Astrocyte of the cerebellum (primary cell): ENCODE measurements at regions not wholly inside any gene's neighbourhood (a gene's known extent, or its start where the extent isn't known, plus 50 kb on each side); places are given as distances from the start of the nearest gene placed in this dataset.
"Not testable (repeated sequence)": the region's sequence is repeated elsewhere in the genome, so short reads cannot be mapped to it uniquely, and the experiment has no call there.

Experiments used
- DNase-seq: peaks from one replicate; pipeline ENCODE4 v3.0.0-alpha.2; 2011; ENCODE audit warnings: low read depth
- H3K4me3 ChIP-seq: 2 replicates; pipeline ENCODE4 v1.5.1; 2011; ENCODE audit warnings: mild to moderate bottlenecking, low read depth, low read length, moderate library complexity
- CTCF ChIP-seq: IDR thresholded peaks from 2 replicates; pipeline ENCODE4 v1.5.1; 2012; ENCODE audit warnings: low read length, low read depth, moderate library complexity, mild to moderate bottlenecking; ENCODE audit errors: missing control alignments
- in situ Hi-C: cut with HindIII; loops from 2 replicates; pipeline ENCODE4 v1.10.0; 2017; ENCODE audit warnings: low sequenced_read_pairs

GRCh38 chr2:41033127-41033526, 581.2 kb upstream of the SLC8A1 start:
- no peak for DNase-seq
- in situ Hi-C loops, result no loop called here
- TF ChIP-seq CTCF, result no peak
- no peak overlapping the region for H3K4me3 ChIP-seq

- no peak overlapping the region for H3K4me3 ChIP-seq
- DNase-seq, result no peak
- in situ Hi-C loops, result no loop called here
- TF ChIP-seq CTCF, result no peak
Measured at GRCh38 chr2:41038408-41038807, 586.5 kb upstream of the SLC8A1 start.

- H3K4me3 ChIP-seq, in situ Hi-C loops, DNase-seq: not testable (repeated sequence)
Measured at GRCh38 chr2:41039750-41040149, 587.9 kb upstream of the SLC8A1 start.

- DNase-seq, result no peak
- no peak overlapping the region for H3K4me3 ChIP-seq
- in situ Hi-C loops, result no loop called here
- TF ChIP-seq CTCF, result no peak
Measured at GRCh38 chr2:41040782-41041520, 589.1 kb upstream of the SLC8A1 start.

GRCh38 chr2:41042343-41042742, 590.5 kb upstream of the SLC8A1 start:
- in situ Hi-C loops, result no loop called here
- no peak for TF ChIP-seq CTCF
- no peak overlapping the region for H3K4me3 ChIP-seq
- no peak for DNase-seq

GRCh38 chr2:41061356-41061755, 609.5 kb upstream of the SLC8A1 start:
- DNase-seq, result peak; percentile 92
- TF ChIP-seq CTCF, result no peak
- H3K4me3 ChIP-seq, result no peak overlapping the region
- in situ Hi-C loops, result no loop called here

GRCh38 chr2:41062336-41062735, 610.4 kb upstream of the SLC8A1 start:
- in situ Hi-C loops, result no loop called here
- no peak for TF ChIP-seq CTCF
- no peak for DNase-seq
- no peak overlapping the region for H3K4me3 ChIP-seq
